WTC11 (cell line): ENCODE measurements at regions not wholly inside any gene's neighbourhood (a gene's known extent, or its start where the extent isn't known, plus 50 kb on each side); places are given as distances from the start of the nearest gene placed in this dataset.

Experiments used
- ATF1 ChIP-seq: sonication (generic); formaldehyde crosslinking; IDR thresholded peaks from 2 replicates; pipeline ENCODE4 v1.8.1; 2023; ENCODE audit warnings: mild to moderate bottlenecking, moderate library complexity, missing genetic modification reagents
- CREM ChIP-seq: sonication (generic); formaldehyde crosslinking; IDR thresholded peaks from 2 replicates; pipeline ENCODE4 v1.8.1; 2022; ENCODE audit warnings: mild to moderate bottlenecking, missing genetic modification reagents, moderate library complexity
- NFE2L1 ChIP-seq: sonication (generic); formaldehyde crosslinking; IDR thresholded peaks from 2 replicates; pipeline ENCODE4 v1.8.1; 2023; ENCODE audit warnings: missing genetic modification reagents
- NR1H2 ChIP-seq: sonication (generic); formaldehyde crosslinking; IDR thresholded peaks from 2 replicates; pipeline ENCODE4 v1.9.0; 2021; ENCODE audit warnings: mild to moderate bottlenecking, moderate library complexity, missing genetic modification reagents
- OVOL2 ChIP-seq: fragments of 250-450 bp; sonication (Bioruptor Pico); IDR thresholded peaks from 2 replicates; pipeline ENCODE4 v1.9.0; 2021; ENCODE audit warnings: mild to moderate bottlenecking, borderline replicate concordance
- SMAD4 ChIP-seq: sonication (generic); formaldehyde crosslinking; IDR thresholded peaks from 2 replicates; pipeline ENCODE4 v1.8.0; 2022; ENCODE audit warnings: mild to moderate bottlenecking, missing genetic modification reagents
- ZNF121 ChIP-seq: sonication (generic); formaldehyde crosslinking; IDR thresholded peaks from 2 replicates; pipeline ENCODE4 v1.8.0; 2023; ENCODE audit warnings: missing genetic modification reagents
- ZNF317 ChIP-seq: sonication (generic); formaldehyde crosslinking; IDR thresholded peaks from 2 replicates; pipeline ENCODE4 v1.8.1; 2023; ENCODE audit warnings: low read depth, mild to moderate bottlenecking, moderate library complexity, missing genetic modification reagents, borderline replicate concordance
- TF ChIP-seq, protein P1 (sequence below): fragments of 200-600 bp; IDR thresholded peaks from 2 replicates; pipeline ENCODE4 v1.8.0; 2022; ENCODE audit warnings: antibody characterized with exemption
- TF ChIP-seq, protein P2 (sequence below): sonication (generic); formaldehyde crosslinking; IDR thresholded peaks from 2 replicates; pipeline ENCODE4 v1.8.0; 2023; ENCODE audit warnings: mild to moderate bottlenecking, missing genetic modification reagents
- TF ChIP-seq, protein P3 (sequence below): sonication (generic); formaldehyde crosslinking; IDR thresholded peaks from 2 replicates; pipeline ENCODE4 v1.8.1; 2022; ENCODE audit warnings: mild to moderate bottlenecking, moderate library complexity, missing genetic modification reagents
- TF ChIP-seq, protein P4 (sequence below): sonication (generic); formaldehyde crosslinking; IDR thresholded peaks from 2 replicates; pipeline ENCODE4 v1.8.0; 2022; ENCODE audit warnings: mild to moderate bottlenecking, missing genetic modification reagents
- TF ChIP-seq, protein P5 (sequence below): sonication (generic); formaldehyde crosslinking; IDR thresholded peaks from 2 replicates; pipeline ENCODE4 v1.8.1; 2022; ENCODE audit warnings: missing genetic modification reagents, borderline replicate concordance
- TF ChIP-seq, protein P6 (sequence below): sonication (generic); formaldehyde crosslinking; IDR thresholded peaks from 2 replicates; pipeline ENCODE4 v1.8.1; 2023; ENCODE audit warnings: mild to moderate bottlenecking, moderate library complexity, missing genetic modification reagents

DNA sequence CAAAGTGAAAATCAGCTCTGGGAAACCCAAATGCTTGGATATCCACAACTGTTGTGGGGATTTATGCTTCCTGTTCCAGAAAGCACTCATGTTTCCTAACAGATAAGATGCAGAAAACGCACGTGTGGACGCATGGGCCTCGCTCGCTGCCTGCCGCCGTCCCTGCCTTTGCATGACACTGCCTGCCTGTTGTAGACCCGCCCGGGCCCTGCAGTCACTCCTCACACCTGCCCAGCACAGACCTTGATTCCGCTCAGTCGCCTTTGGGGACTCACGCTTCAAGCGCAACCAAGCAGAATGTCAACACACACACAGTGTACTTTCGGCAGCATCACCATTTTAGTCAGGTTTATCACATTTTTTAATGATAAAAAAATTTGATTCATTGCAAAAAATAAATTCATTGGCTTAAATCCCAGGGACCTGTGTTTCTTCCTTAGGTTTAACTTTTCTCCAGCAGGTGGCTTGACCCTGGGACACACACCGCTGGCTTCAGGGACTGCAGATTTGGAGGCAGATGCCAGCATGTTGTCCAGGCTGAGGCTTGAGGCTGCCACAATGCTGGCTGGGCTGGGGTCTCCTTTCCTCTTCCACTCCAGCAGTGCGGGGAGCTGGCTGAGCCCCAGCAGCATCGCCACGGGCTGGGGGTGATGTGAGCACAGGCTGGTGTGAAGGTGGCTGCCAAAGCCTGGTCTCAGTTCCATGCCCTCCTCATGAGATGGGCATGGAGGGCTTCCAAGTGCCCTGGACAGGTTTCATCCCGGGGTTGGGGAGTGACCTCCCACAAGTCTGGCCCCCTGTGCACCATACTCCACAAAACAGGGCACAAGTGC is 416.9 kb upstream of the IRX4 start:
- TF ChIP-seq, protein P1, sequence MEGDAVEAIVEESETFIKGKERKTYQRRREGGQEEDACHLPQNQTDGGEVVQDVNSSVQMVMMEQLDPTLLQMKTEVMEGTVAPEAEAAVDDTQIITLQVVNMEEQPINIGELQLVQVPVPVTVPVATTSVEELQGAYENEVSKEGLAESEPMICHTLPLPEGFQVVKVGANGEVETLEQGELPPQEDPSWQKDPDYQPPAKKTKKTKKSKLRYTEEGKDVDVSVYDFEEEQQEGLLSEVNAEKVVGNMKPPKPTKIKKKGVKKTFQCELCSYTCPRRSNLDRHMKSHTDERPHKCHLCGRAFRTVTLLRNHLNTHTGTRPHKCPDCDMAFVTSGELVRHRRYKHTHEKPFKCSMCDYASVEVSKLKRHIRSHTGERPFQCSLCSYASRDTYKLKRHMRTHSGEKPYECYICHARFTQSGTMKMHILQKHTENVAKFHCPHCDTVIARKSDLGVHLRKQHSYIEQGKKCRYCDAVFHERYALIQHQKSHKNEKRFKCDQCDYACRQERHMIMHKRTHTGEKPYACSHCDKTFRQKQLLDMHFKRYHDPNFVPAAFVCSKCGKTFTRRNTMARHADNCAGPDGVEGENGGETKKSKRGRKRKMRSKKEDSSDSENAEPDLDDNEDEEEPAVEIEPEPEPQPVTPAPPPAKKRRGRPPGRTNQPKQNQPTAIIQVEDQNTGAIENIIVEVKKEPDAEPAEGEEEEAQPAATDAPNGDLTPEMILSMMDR, result no peak
- no peak for TF ChIP-seq OVOL2 (CRISPR knock-in tag)
- no peak for TF ChIP-seq SMAD4 (CRISPR knock-in tag)
- TF ChIP-seq, protein P2, sequence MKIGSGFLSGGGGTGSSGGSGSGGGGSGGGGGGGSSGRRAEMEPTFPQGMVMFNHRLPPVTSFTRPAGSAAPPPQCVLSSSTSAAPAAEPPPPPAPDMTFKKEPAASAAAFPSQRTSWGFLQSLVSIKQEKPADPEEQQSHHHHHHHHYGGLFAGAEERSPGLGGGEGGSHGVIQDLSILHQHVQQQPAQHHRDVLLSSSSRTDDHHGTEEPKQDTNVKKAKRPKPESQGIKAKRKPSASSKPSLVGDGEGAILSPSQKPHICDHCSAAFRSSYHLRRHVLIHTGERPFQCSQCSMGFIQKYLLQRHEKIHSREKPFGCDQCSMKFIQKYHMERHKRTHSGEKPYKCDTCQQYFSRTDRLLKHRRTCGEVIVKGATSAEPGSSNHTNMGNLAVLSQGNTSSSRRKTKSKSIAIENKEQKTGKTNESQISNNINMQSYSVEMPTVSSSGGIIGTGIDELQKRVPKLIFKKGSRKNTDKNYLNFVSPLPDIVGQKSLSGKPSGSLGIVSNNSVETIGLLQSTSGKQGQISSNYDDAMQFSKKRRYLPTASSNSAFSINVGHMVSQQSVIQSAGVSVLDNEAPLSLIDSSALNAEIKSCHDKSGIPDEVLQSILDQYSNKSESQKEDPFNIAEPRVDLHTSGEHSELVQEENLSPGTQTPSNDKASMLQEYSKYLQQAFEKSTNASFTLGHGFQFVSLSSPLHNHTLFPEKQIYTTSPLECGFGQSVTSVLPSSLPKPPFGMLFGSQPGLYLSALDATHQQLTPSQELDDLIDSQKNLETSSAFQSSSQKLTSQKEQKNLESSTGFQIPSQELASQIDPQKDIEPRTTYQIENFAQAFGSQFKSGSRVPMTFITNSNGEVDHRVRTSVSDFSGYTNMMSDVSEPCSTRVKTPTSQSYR, result no peak
- no peak for TF ChIP-seq ZNF121 (CRISPR knock-in tag)
- TF ChIP-seq, protein P3, sequence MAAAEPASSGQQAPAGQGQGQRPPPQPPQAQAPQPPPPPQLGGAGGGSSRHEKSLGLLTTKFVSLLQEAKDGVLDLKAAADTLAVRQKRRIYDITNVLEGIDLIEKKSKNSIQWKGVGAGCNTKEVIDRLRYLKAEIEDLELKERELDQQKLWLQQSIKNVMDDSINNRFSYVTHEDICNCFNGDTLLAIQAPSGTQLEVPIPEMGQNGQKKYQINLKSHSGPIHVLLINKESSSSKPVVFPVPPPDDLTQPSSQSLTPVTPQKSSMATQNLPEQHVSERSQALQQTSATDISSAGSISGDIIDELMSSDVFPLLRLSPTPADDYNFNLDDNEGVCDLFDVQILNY (CRISPR knock-in tag), result no peak
- TF ChIP-seq ZNF317 (CRISPR knock-in tag), result no peak
- TF ChIP-seq NR1H2, result no peak
- TF ChIP-seq ATF1 (CRISPR knock-in tag), result no peak
- TF ChIP-seq, protein P4, sequence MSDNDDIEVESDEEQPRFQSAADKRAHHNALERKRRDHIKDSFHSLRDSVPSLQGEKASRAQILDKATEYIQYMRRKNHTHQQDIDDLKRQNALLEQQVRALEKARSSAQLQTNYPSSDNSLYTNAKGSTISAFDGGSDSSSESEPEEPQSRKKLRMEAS (CRISPR knock-in tag), result no peak
- TF ChIP-seq CREM (CRISPR knock-in tag), result no peak
- TF ChIP-seq, protein P5, sequence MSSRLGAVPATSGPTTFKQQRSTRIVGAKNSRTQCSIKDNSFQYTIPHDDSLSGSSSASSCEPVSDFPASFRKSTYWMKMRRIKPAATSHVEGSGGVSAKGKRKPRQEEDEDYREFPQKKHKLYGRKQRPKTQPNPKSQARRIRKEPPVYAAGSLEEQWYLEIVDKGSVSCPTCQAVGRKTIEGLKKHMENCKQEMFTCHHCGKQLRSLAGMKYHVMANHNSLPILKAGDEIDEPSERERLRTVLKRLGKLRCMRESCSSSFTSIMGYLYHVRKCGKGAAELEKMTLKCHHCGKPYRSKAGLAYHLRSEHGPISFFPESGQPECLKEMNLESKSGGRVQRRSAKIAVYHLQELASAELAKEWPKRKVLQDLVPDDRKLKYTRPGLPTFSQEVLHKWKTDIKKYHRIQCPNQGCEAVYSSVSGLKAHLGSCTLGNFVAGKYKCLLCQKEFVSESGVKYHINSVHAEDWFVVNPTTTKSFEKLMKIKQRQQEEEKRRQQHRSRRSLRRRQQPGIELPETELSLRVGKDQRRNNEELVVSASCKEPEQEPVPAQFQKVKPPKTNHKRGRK (CRISPR knock-in tag), result no peak
- TF ChIP-seq, protein P6, sequence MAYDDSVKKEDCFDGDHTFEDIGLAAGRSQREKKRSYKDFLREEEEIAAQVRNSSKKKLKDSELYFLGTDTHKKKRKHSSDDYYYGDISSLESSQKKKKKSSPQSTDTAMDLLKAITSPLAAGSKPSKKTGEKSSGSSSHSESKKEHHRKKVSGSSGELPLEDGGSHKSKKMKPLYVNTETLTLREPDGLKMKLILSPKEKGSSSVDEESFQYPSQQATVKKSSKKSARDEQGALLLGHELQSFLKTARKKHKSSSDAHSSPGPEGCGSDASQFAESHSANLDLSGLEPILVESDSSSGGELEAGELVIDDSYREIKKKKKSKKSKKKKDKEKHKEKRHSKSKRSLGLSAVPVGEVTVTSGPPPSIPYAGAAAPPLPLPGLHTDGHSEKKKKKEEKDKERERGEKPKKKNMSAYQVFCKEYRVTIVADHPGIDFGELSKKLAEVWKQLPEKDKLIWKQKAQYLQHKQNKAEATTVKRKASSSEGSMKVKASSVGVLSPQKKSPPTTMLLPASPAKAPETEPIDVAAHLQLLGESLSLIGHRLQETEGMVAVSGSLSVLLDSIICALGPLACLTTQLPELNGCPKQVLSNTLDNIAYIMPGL, result no peak
- no peak for TF ChIP-seq NFE2L1 (CRISPR knock-in tag)
